GM23338 (cell line): ENCODE measurements at regions not wholly inside any gene's neighbourhood (a gene's known extent, or its start where the extent isn't known, plus 50 kb on each side); places are given as distances from the start of the nearest gene placed in this dataset.

Experiments used
- ATAC-seq: fragments of 200-7000 bp; cut with Tn5 transposase; 3 replicates; pipeline ENCODE4 v1.9.1; 2020
- DNase-seq: peaks from one replicate; pipeline ENCODE4 v3.0.0-alpha.2; 2015; ENCODE audit warnings: low spot score
- H2AFZ ChIP-seq: fragments of 200-600 bp; sonication (generic); 2 replicates; pipeline ENCODE4 v1.8.0; 2016; ENCODE audit warnings: antibody characterized with exemption, mild to moderate bottlenecking, moderate library complexity
- H3F3A ChIP-seq: fragments of 200-600 bp; sonication (generic); replicated peaks from 2 replicates; pipeline ENCODE4 v1.8.0; 2017; ENCODE audit warnings: antibody characterized with exemption, mixed run types, low read depth
- H3K27ac ChIP-seq: fragments of 200-600 bp; sonication (generic); 2 replicates; pipeline ENCODE4 v1.6.1; 2016; ENCODE audit warnings: low read depth
- H3K27me3 ChIP-seq: fragments of 200-600 bp; sonication (generic); 2 replicates; pipeline ENCODE4 v1.8.0; 2016; ENCODE audit warnings: mild to moderate bottlenecking, mixed run types, moderate library complexity; ENCODE audit not compliant: insufficient read depth
- H3K36me3 ChIP-seq: fragments of 200-600 bp; sonication (generic); 2 replicates; pipeline ENCODE4 v1.8.0; 2016; ENCODE audit warnings: mild to moderate bottlenecking; ENCODE audit not compliant: insufficient read depth
- H3K4me1 ChIP-seq: fragments of 200-600 bp; sonication (generic); 2 replicates; pipeline ENCODE4 v1.8.0; 2016; ENCODE audit warnings: mild to moderate bottlenecking, moderate library complexity; ENCODE audit not compliant: insufficient read depth
- H3K4me2 ChIP-seq: fragments of 200-600 bp; sonication (generic); 2 replicates; pipeline ENCODE4 v1.7.1; 2017; ENCODE audit warnings: mixed run types
- H3K4me3 ChIP-seq: fragments of 200-600 bp; sonication (generic); 2 replicates; pipeline ENCODE4 v1.6.1; 2016; ENCODE audit warnings: mixed run types
- H3K79me2 ChIP-seq: fragments of 200-600 bp; sonication (generic); replicated peaks from 2 replicates; pipeline ENCODE4 v1.8.0; 2017; ENCODE audit warnings: mild to moderate bottlenecking; ENCODE audit not compliant: insufficient read depth
- H3K9me2 ChIP-seq: fragments of 200-600 bp; sonication (generic); 2 replicates; pipeline ENCODE4 v1.8.0; 2017; ENCODE audit not compliant: insufficient read depth
- H4K20me1 ChIP-seq: fragments of 200-600 bp; sonication (generic); replicated peaks from 2 replicates; pipeline ENCODE4 v1.8.0; 2017; ENCODE audit warnings: mild to moderate bottlenecking; ENCODE audit not compliant: insufficient read depth
- H3K27ac Mint-ChIP-seq: 2 replicates; pipeline ENCODE4 v1.8.0; 2020; ENCODE audit warnings: inconsistent platforms, mild to moderate bottlenecking, moderate library complexity, mixed read lengths
- H3K27me3 Mint-ChIP-seq: 3 replicates; pipeline ENCODE4 v1.8.0; 2022; ENCODE audit warnings: low read depth, mild to moderate bottlenecking, moderate library complexity, mixed read lengths, inconsistent platforms; ENCODE audit not compliant: insufficient read depth, poor library complexity
- H3K36me3 Mint-ChIP-seq: 3 replicates; pipeline ENCODE4 v1.8.0; 2021; ENCODE audit warnings: low read depth, mild to moderate bottlenecking, inconsistent platforms, moderate library complexity, mixed read lengths
- H3K4me1 Mint-ChIP-seq: 3 replicates; pipeline ENCODE4 v1.8.0; 2020; ENCODE audit warnings: mild to moderate bottlenecking, inconsistent platforms, mixed read lengths
- H3K4me3 Mint-ChIP-seq: 3 replicates; pipeline ENCODE4 v1.8.0; 2021; ENCODE audit warnings: moderate library complexity, mild to moderate bottlenecking, inconsistent platforms, mixed read lengths
- H3K9me3 Mint-ChIP-seq: 3 replicates; pipeline ENCODE4 v1.8.0; 2020; ENCODE audit warnings: moderate library complexity, mild to moderate bottlenecking, inconsistent platforms, mixed read lengths
- CTCF ChIP-seq, 2 experiments: fragments of 200-600 bp in 1 of 2; sonication (generic) in 1 of 2; conservative IDR thresholded peaks; 2 replicates each; pipeline versions ENCODE4 v1.5.1 to v1.6.1; 2016 to 2017; ENCODE audit warnings: antibody characterized with exemption in 2 of 2, low read depth in 2 of 2, mild to moderate bottlenecking in 2 of 2, moderate library complexity in 1 of 2
- ETS1 ChIP-seq: IDR thresholded peaks from 2 replicates; pipeline ENCODE4 v1.6.1; 2016; ENCODE audit warnings: antibody characterized with exemption
- EZH2 ChIP-seq: fragments of 200-600 bp; sonication (generic); IDR thresholded peaks from one replicate; pipeline ENCODE4 v1.8.0; 2017; ENCODE audit warnings: antibody characterized with exemption, mild to moderate bottlenecking, low read depth; ENCODE audit not compliant: unreplicated experiment
- JUNB ChIP-seq: IDR thresholded peaks from one replicate; pipeline ENCODE4 v1.6.1; 2016; ENCODE audit warnings: antibody characterized with exemption; ENCODE audit not compliant: unreplicated experiment
- NANOG ChIP-seq: IDR thresholded peaks from 2 replicates; pipeline ENCODE4 v1.6.1; 2016; ENCODE audit warnings: antibody characterized with exemption, borderline replicate concordance
- POLR2AphosphoS5 ChIP-seq: IDR thresholded peaks from 2 replicates; pipeline ENCODE4 v1.6.1; 2016; ENCODE audit warnings: antibody characterized with exemption, low read depth
- REST ChIP-seq: IDR thresholded peaks from one replicate; pipeline ENCODE4 v1.6.1; 2018; ENCODE audit warnings: antibody characterized with exemption; ENCODE audit not compliant: unreplicated experiment
- STAT1 ChIP-seq: IDR thresholded peaks from one replicate; pipeline ENCODE4 v1.6.1; 2016; ENCODE audit warnings: antibody characterized with exemption; ENCODE audit not compliant: unreplicated experiment
- ZNF331 ChIP-seq: fragments of 250-450 bp; sonication (Bioruptor Pico); IDR thresholded peaks from 2 replicates; pipeline ENCODE4 v1.5.0; 2020; ENCODE audit warnings: low read depth, mild to moderate bottlenecking, moderate library complexity
- ZNF462 ChIP-seq: fragments of 250-450 bp; sonication (Bioruptor Pico); IDR thresholded peaks from 2 replicates; pipeline ENCODE4 v1.5.0; 2020; ENCODE audit warnings: mild to moderate bottlenecking, moderate library complexity

- Mint-ChIP-seq H3K4me1 (no peaks in the 10 kb centered on the region), H3K27ac (no peak overlapping the region), H3K36me3 (peaks cover 6% of the 10 kb centered on the region; the same call in 2 of the 3 replicates), H3K9me3 (peaks cover 5% of the 10 kb centered on the region; the same call in 1 of the 3 replicates), H3K4me3 (no peak overlapping the region), H3K27me3 (no peaks in the 10 kb centered on the region)
- Histone ChIP-seq H3K4me3 (no peak overlapping the region), H3K4me2 (no peak overlapping the region), H2AFZ (no peak overlapping the region), H3K27me3 (no peaks in the 10 kb centered on the region), H3K4me1 (no peaks in the 10 kb centered on the region), H3K79me2 (no peaks in the 10 kb centered on the region), H3F3A (no peaks in the 10 kb centered on the region), H3K27ac (no peak overlapping the region), H4K20me1 (no peaks in the 10 kb centered on the region), H3K9me2 (no peaks in the 10 kb centered on the region), H3K36me3 (no peaks in the 10 kb centered on the region)
- TF ChIP-seq EZH2 (no peak), ZNF331 (CRISPR knock-in tag) (no peak), JUNB (no peak), STAT1 (no peak), POLR2AphosphoS5 (no peak), NANOG (no peak), REST (no peak), CTCF (conservative IDR thresholded peaks at IDR 0.05; ENCODE audit: low read depth in 2 of 2) (no peak), ZNF462 (CRISPR knock-in tag) (no peak), ETS1 (no peak)
- no peak for ATAC-seq
- no peak for DNase-seq
These were observed 77.6 kb upstream of the SLC39A8 start for GRCh38 chr4:102422843-102423242.
